ENCODE measurements at regions not wholly inside any gene's neighbourhood (a gene's known extent, or its start where the extent isn't known, plus 50 kb on each side); places are given as distances from the start of the nearest gene placed in this dataset.

DNA sequence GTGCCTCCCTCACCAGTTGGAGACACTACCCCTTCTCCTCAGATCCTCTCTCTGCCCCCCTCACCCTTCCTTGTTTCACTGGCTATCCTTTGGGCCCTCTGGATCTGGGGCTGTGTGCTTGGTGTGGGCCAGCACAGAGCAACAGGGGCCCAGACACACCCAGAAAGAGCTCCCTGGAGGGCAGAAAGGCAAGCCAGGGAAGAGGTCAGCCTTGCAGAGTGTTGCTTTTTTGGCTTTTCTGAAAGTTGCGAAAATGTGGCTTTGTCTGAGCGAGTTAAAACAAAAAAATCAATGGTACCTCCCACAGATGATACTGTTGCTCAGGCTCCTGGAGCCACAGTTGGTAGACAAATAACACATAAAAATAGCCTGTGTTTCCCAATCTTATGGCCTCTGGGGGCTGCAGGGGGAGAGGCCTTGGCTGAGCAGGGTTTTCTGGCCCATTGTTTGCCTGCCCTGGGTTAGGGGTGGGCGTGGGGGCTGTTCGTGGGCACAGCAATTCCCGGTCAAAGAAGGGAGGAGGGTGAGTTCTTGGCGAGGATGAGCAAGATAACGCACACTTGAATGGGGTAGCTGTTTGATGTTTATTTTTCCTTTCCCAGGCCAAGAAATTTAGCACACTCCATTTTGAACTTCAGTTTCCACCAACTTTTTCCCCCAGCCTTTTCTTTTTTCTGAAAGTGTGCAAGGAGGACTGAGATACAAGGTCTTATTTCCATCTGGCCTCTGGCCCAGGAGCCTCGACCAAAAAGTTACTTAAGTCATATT is 167.0 kb upstream of the HAAO start:
- DNase-seq (ENCODE audit: low read depth in 2 of 2), result no peak

GRCh38 chr2:42958741-42959233 is 166.4 kb upstream of the HAAO start:
- no peak for DNase-seq (ENCODE audit: low read depth in 2 of 2)

GRCh38 chr2:42957861-42958301 is 165.5 kb upstream of the HAAO start:
- no peak for DNase-seq (ENCODE audit: low read depth in 2 of 2)

DNA sequence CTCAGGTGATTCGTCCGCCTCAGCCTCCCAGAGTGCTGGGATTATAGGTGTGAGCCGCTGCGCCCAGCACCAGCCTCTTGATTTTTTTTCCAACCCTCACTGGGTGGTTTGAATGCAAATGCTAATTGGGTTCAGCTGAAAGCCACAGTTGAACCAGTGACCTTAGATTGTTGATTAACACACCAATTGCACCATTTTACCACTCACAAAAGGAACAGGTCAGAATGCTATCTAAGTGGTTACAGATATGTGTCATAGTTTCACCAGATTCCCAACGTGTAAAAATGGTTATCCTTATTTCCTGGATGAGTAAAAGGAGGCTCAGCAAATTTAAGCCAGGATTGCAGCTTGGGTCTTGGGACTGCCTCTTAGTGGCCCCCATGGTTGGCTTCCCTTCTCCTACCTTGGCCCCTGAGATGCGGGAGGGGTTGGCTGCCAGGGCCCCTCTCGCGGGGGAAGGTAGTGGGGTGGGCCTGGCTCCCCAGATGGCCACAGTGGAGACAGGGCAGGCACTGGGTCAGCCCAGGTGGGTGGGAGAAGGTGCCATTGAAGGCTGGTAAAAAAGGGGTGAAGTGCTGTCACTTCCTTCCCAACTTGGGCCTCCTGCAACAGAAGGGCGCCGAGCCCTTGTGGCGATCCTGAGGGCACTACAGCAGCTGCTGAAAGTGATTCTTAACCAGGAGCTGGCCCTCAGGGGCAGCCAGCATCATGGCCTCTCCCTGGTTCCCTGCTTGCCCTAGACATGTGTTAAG is 164.9 kb upstream of the HAAO start:
- DNase-seq (ENCODE audit: low read depth in 2 of 2), result no peak

DNA sequence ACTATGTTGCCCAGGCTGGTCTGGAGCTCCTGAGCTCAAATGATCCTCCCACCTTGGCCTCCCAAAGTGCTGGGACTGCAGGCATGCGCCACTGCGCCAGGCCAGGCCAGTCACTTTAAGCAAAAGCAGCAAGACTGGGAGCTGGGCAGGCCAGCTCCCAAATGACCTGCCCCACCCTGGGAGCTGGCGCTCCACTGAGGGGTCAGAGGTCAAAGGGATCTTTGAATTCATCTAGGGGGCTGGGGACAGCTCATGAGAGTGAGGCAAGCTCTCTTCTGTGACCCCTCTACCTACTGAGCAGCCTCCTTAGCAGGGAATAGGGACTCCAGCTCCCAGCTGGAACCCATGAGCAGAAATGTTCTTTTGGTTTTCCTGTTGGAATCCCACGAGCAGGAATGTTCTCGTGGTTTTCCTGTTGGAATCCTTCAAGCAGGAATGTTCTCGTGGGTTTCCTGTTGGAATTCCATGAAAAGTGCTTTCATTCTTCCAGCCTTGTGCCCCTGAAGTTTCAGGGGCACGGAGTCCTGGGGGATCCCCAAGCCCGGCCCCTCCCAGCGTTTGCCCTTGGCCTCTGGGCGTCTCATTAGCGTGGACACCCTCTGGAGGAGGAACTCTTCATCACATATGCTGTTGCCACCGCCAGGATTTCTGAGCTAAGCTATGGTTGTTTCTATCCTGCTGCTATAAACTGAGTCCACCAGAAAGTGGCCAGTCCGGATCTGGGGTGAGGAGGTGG is 162.0 kb upstream of the HAAO start:
- no peak for DNase-seq (ENCODE audit: low read depth in 2 of 2)

GRCh38 chr2:42953216-42953615 is 160.8 kb upstream of the HAAO start:
- DNase-seq (ENCODE audit: low read depth in 2 of 2), result no peak

DNA sequence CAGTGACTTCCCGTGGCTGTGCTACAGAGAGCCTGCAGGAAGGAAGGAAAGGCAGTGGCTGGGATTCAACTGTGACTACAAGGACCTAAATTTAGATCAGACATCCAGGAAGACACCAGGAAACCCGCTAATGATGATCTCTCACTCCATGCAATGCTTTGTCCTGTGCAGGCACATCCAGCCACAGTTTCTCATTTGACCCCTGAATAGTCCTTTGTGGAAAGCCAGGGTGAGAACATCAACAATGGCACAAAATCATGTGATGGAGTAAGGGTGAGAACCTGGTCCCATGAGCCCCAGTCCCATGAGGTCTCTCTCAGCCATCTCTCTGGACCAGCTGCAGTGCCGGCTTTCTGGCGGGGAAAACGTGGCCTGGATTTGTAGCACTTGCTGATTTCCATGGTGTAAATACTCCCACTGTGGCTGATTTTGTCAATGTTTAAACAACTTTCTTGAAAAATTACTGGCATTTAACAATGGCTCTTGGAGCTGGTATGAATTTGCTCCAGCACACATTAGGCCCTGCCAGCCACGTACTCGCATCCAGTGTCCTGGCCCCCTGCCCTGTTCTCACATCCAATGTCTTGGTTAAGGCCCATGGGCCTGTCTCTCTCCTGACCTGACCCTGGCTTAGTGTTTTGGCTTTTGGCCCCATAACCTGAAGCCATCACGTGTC is 159.0 kb upstream of the HAAO start:
- no peak for DNase-seq (ENCODE audit: low read depth in 2 of 2)

- no peak for DNase-seq (ENCODE audit: low read depth in 2 of 2)
Measured at GRCh38 chr2:42949125-42949524, 156.7 kb upstream of the HAAO start.

GRCh38 chr2:42947809-42948600 is 155.6 kb upstream of the HAAO start:
- no peak for DNase-seq (ENCODE audit: low read depth in 2 of 2)

DNA sequence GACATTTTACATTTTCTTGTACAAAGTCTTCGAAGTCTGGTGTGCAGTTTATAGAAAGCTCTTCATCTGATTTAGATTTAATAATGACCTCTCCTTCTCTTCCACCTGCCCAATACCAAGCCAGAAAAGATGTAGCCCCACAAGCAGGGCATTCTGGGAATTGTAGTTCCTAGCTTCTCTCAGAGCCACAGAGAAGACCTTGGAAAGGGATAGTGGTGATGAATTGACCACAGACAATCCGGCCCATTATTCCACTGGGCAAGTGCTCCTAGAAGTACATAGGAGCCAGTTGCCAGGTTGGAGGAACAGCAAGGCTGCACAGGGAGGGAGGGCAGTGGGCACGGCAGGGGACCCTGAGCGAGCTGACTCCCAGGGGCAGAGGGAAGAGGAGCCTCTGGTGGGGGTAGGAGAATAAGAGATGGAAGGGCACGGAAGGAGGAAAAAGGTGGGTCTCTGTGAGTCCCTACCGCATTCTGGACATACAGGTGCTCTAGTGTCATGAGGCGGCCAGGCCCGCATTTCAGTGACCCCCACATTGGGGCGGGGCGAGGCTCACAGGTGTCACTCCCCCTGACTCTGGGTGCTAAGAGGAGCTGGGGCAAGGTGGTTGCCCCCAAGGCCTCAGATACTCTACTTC is 152.5 kb upstream of the HAAO start:
- no peak for DNase-seq (ENCODE audit: low read depth in 2 of 2)

GRCh38 chr2:42942990-42943493 is 150.7 kb upstream of the HAAO start:
- DNase-seq (ENCODE audit: low read depth in 2 of 2), result no peak

DNA sequence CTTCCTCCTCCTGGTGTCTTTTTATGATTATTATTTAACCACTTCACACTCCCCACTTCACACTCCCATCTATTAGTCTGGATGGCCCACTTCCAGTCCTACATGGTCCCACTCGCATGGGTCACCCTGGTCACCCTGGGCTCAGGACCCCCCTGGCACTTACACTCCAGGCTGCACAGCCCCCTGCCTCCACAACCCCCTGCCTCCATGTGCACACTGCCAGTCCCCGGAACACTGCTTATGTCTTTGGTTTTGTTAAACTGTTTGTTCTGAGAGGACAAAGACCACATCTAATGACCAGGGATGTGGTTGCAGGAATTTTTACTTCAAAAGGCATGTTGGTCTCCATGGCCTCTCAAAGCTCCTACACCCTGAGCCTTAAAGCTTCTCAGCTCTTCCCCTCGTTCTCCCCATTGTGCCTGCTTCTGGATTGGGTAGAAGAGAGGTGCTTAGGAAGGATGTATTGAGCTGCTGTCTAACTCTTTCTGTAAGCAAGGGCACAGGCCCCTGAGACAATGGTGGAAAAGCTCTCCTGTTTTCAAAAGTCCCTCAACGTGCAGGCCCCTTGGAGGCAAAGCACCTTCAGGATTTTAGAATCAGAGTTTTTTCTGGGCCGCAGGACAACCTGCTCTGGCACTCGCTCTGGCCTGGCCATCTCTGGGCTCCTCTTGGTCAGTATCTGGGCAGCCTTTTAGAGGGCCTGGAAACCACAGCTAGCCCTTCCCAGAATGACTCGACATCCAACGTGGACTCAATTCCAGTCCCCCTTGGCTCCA is 150.0 kb upstream of the HAAO start:
- DNase-seq (ENCODE audit: low read depth in 2 of 2), result no peak

GRCh38 chr2:42941633-42942176 is 149.3 kb upstream of the HAAO start:
- no peak for DNase-seq (ENCODE audit: low read depth in 2 of 2)

- no peak for DNase-seq (ENCODE audit: low read depth in 2 of 2)
Measured at GRCh38 chr2:42939411-42940206, 147.2 kb upstream of the HAAO start.

DNA sequence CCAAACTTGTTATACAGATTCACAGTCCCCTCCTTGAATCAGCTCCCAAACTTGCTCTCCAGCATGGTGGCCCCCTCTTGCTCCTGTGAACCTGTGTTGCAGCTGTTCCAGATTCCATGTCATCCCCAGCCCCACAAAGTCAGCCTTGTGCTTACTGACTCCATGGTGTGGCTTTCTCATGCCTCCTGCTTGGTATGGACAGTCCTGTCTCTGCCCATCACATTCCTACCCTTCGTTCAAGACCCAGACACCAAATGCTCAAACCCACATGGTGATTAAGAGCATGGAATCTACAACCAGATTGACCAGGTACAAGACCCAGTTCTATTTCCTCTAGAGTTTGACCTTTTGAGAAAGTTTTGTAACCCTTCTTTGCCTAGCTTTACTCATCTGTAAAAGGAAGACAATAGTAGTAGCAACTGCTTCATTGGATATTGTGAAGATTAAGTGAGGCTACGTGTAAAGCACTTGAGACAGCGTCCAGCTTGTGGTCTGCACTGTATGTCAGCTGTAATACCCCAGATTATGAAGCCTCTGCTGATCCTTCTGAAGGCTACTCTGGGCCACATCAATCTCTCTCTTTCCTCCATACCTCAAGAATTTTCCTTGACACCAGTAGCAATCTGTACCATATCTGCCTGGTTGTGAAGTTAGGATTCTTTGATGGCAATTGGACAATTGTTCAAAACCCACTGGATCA is 146.4 kb upstream of the HAAO start:
- DNase-seq (ENCODE audit: low read depth in 2 of 2), result no peak

DNA sequence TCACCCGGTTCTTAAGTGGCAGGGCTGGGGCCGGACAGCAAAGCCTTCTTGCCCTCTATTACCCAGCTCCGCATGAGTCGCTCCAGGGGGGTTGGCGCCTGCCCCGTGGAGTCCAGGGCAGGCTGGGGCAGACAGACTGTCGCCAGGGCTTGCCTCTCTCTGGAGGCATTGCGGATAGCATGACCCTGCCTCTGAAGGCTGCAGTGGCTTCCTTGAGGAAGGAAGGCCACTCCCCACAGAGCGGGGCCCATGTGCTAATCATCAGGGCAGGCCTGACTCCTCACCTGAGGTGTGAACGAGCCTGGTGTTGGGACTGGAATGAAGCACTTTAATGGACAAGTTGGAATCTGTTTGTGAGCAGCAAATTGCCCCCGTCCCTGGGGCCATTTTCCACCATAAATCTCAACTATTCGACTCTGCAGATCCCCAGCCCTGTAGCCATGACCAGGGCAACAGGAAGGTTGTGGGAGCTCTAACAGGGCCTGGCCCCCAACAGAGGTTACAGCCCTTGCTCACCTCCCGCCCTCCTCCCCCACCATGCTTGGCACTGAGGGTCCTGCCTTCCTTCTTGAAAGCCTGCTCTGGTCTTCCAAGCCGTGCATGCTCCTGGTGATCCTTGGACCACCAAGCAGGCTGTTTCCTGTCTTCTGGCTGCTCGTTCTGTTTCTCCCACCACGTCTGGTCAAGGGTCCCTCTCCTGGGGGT is 144.9 kb upstream of the HAAO start:
- DNase-seq (ENCODE audit: low read depth in 2 of 2), result no peak
